Mesenchymal stem cell (in vitro differentiated cells and primary cell): ENCODE measurements at regions not wholly inside any gene's neighbourhood (a gene's known extent, or its start where the extent isn't known, plus 50 kb on each side); places are given as distances from the start of the nearest gene placed in this dataset.

Experiments used
- DNase-seq: peaks from one replicate; pipeline ENCODE4 v3.0.0-alpha.2; 2013
- H2AFZ ChIP-seq: one replicate; pipeline ENCODE4 v1.6.1; 2013; ENCODE audit warnings: low read depth, mild to moderate bottlenecking, control low read depth, inconsistent platforms, low read length, moderate library complexity
- H2AK5ac ChIP-seq: 2 replicates; pipeline ENCODE4 v1.6.1; 2013; ENCODE audit warnings: low read length, moderate library complexity, mild to moderate bottlenecking, inconsistent platforms; ENCODE audit not compliant: severe bottlenecking
- H2BK120ac ChIP-seq: one replicate; pipeline ENCODE4 v1.6.1; 2013; ENCODE audit warnings: low read depth, mild to moderate bottlenecking, inconsistent platforms, low read length, moderate library complexity
- H2BK12ac ChIP-seq, 2 experiments: one replicate each; pipeline ENCODE4 v1.6.1; 2013; ENCODE audit warnings: inconsistent platforms in 2 of 2, low read length in 2 of 2, mild to moderate bottlenecking in 2 of 2, moderate library complexity in 2 of 2, control low read depth in 1 of 2
- H2BK15ac ChIP-seq: one replicate; pipeline ENCODE4 v1.6.1; 2013; ENCODE audit warnings: mild to moderate bottlenecking, low read depth, inconsistent platforms; ENCODE audit not compliant: poor library complexity, severe bottlenecking
- H2BK5ac ChIP-seq: 2 replicates; pipeline ENCODE4 v1.6.1; 2013; ENCODE audit warnings: low read depth, mild to moderate bottlenecking, low read length, control low read depth, inconsistent platforms; ENCODE audit not compliant: poor library complexity, severe bottlenecking
- H3K14ac ChIP-seq, 2 experiments: one replicate each; pipeline ENCODE4 v1.6.1; 2013; ENCODE audit warnings: inconsistent platforms in 2 of 2, low read length in 2 of 2, control low read depth in 1 of 2, mild to moderate bottlenecking in 1 of 2, moderate library complexity in 1 of 2
- H3K18ac ChIP-seq, 2 experiments: one replicate each; pipeline ENCODE4 v1.6.1; 2013; ENCODE audit warnings: inconsistent platforms in 2 of 2, low read length in 2 of 2, control low read depth in 1 of 2, low read depth in 1 of 2, mild to moderate bottlenecking in 1 of 2
- H3K23ac ChIP-seq, 2 experiments: one replicate each; pipeline ENCODE4 v1.6.1; 2013; ENCODE audit warnings: inconsistent platforms in 2 of 2, low read length in 2 of 2, mild to moderate bottlenecking in 2 of 2, moderate library complexity in 2 of 2, control low read depth in 1 of 2
- H3K27ac ChIP-seq: 2 replicates; pipeline ENCODE4 v1.5.1; 2013; ENCODE audit warnings: mild to moderate bottlenecking, moderate library complexity, low read length, control low read depth, inconsistent platforms; ENCODE audit not compliant: poor library complexity, severe bottlenecking
- H3K27me3 ChIP-seq, 2 experiments: 2 replicates each; pipeline versions ENCODE4 v1.6.1 to v1.7.0; 2013; ENCODE audit warnings: low read length in 2 of 2, mild to moderate bottlenecking in 2 of 2, moderate library complexity in 2 of 2, control low read depth in 1 of 2, inconsistent platforms in 1 of 2; ENCODE audit not compliant: control insufficient read depth in 1 of 2, insufficient read depth in 1 of 2
- H3K36me3 ChIP-seq, 2 experiments: 2 replicates each; pipeline versions ENCODE4 v1.6.1 to v1.7.0; 2013; ENCODE audit warnings: low read length in 2 of 2, control low read depth in 1 of 2, inconsistent platforms in 1 of 2, low read depth in 1 of 2, mild to moderate bottlenecking in 1 of 2; ENCODE audit not compliant: insufficient read depth in 2 of 2, control insufficient read depth in 1 of 2
- H3K4ac ChIP-seq, 2 experiments: one replicate each; pipeline ENCODE4 v1.6.1; 2013; ENCODE audit warnings: inconsistent platforms in 2 of 2, low read length in 2 of 2, mild to moderate bottlenecking in 2 of 2, moderate library complexity in 2 of 2, control low read depth in 1 of 2, low read depth in 1 of 2
- H3K4me1 ChIP-seq: 2 replicates; pipeline ENCODE4 v1.6.1; 2013; ENCODE audit warnings: low read depth, low read length, control low read depth; ENCODE audit not compliant: control insufficient read depth, insufficient read depth
- H3K4me2 ChIP-seq: 2 replicates; pipeline ENCODE4 v1.6.1; 2013; ENCODE audit warnings: low read length, mild to moderate bottlenecking, inconsistent platforms; ENCODE audit not compliant: poor library complexity, severe bottlenecking
- H3K4me3 ChIP-seq, 2 experiments: 2 replicates each; pipeline versions ENCODE4 v1.5.1 to v1.7.0; 2013; ENCODE audit warnings: low read length in 2 of 2, mild to moderate bottlenecking in 2 of 2, control low read depth in 1 of 2, low read depth in 1 of 2; ENCODE audit not compliant: insufficient read depth in 1 of 2
- H3K79me1 ChIP-seq: replicated peaks from 2 replicates; pipeline ENCODE4 v1.6.1; 2013; ENCODE audit warnings: mild to moderate bottlenecking, control low read depth, low read length, inconsistent platforms; ENCODE audit not compliant: poor library complexity, severe bottlenecking
- H3K9ac ChIP-seq: 2 replicates; pipeline ENCODE4 v1.7.0; 2013; ENCODE audit warnings: mild to moderate bottlenecking, low read length, moderate library complexity
- H3K9me3 ChIP-seq: 2 replicates; pipeline ENCODE4 v1.7.0; 2013; ENCODE audit warnings: mild to moderate bottlenecking, low read length; ENCODE audit not compliant: control insufficient read depth
- H4K8ac ChIP-seq: one replicate; pipeline ENCODE4 v1.6.1; 2013; ENCODE audit warnings: inconsistent platforms, mild to moderate bottlenecking, low read length, moderate library complexity
- H4K91ac ChIP-seq: one replicate; pipeline ENCODE4 v1.6.1; 2013; ENCODE audit warnings: mild to moderate bottlenecking, low read length, inconsistent platforms
- WGBS: methylation state at CpG from one replicate; pipeline ENCODE4 v1.1.7; 2013; ENCODE audit warnings: mixed read lengths; 5-methylcytosine and 5-hydroxymethylcytosine counted together

DNA sequence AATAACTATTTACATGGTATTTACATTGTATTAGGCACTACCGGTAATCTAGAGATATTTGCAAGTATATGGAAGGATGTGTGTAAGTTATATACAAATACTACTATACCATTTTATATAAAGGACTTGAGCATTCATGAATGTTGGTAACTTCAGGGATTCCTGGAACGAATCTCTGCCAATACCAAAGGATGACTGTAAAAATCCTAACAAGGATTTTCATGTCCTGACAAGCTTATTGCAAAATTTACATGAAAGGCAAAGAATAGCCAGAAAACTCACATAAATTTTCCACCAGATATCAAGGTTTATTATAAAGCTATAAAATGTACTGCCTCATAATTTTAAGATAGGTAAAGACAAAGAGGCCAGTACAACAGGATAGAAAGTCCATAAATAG, 325.2 kb upstream of the NRIP1 start:
- Histone ChIP-seq H3K18ac (no peak overlapping the region), H2BK120ac (no peak overlapping the region), H3K36me3 (no peaks in the 10 kb centered on the region), H3K23ac (no peak overlapping the region), H3K27ac (no peak overlapping the region), H4K91ac (no peak overlapping the region), H3K4ac (no peak overlapping the region), H2AFZ (no peak overlapping the region), H2BK12ac (no peak overlapping the region), H2BK15ac (no peak overlapping the region), H4K8ac (no peak overlapping the region), H3K79me1 (no peaks in the 10 kb centered on the region), H2BK5ac (no peak overlapping the region), H3K9ac (no peak overlapping the region), H3K27me3 (no peaks in the 10 kb centered on the region), H3K4me1 (no peaks in the 10 kb centered on the region), H2AK5ac (no peak overlapping the region), H3K4me3 (no peak overlapping the region), H3K9me3 (peaks cover 7% of the 10 kb centered on the region), H3K4me2 (no peak overlapping the region), H3K14ac (no peak overlapping the region)
- WGBS: 79% methylated on average over 1 of the region's 2 CpGs
- no peak for DNase-seq

DNA sequence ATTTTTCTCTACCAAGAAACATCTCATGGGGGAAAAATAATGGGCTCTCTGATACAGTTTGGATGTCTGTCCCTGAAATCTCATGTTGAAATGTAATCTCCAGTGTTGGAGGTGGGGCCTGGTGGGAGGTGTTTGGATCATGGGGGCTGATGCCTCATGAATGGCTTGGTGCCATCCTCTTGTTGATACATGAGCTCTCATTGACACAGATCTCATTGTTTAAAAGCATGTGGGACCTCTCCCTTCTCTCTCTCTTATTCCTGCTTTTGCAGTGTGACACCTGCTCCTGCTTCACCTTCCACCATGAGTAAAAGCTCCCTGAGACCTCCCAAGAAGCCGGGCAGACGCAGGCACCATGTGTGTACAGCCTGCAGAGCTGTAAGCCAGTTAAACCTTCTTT, 332.5 kb upstream of the NRIP1 start:
- Histone ChIP-seq H3K14ac (no peak overlapping the region), H2AFZ (no peak overlapping the region), H4K8ac (no peak overlapping the region), H3K9me3 (no peaks in the 10 kb centered on the region), H4K91ac (no peak overlapping the region), H3K4me2 (no peak overlapping the region), H3K27ac (no peak overlapping the region), H3K79me1 (no peaks in the 10 kb centered on the region), H2BK12ac (no peak overlapping the region), H3K4ac (no peak overlapping the region), H3K27me3 (no peaks in the 10 kb centered on the region), H3K36me3 (no peaks in the 10 kb centered on the region), H2BK15ac (no peak overlapping the region), H3K9ac (no peak overlapping the region), H2BK120ac (no peak overlapping the region), H2BK5ac (no peak overlapping the region), H3K4me1 (no peaks in the 10 kb centered on the region), H3K23ac (no peak overlapping the region), H3K18ac (no peak overlapping the region), H2AK5ac (no peak overlapping the region), H3K4me3 (no peak overlapping the region)
- WGBS: 69% methylated on average over 2 of the region's 2 CpGs
- no peak for DNase-seq

DNA sequence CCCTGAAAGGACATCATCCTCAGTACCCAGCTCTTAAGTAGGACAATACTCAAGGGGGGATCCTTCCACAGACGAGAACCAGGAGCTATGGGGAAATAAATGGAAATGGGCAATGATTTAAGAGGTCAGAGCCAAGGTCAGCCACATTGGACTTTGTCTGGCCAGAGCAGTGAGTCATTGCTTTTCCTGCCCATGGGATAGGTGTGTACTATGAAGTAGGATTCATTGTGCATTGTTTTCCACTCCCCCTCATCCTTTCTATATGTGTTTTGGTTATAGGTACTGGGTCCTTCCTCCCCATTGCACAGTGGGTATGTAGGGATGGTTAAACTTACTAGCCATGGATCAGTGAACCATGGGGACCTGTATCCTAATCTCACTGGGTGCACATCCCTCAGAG, 328.9 kb upstream of the USP25 start:
- Histone ChIP-seq H2AK5ac (no peak overlapping the region), H2BK15ac (no peak overlapping the region), H3K4me3 (no peak overlapping the region), H2BK120ac (no peak overlapping the region), H3K9ac (no peak overlapping the region), H2BK12ac (no peak overlapping the region), H3K4me1 (no peaks in the 10 kb centered on the region), H3K27ac (no peak overlapping the region), H4K91ac (no peak overlapping the region), H4K8ac (no peak overlapping the region), H3K4ac (no peak overlapping the region), H2AFZ (no peak overlapping the region), H3K4me2 (no peak overlapping the region), H3K14ac (peak overlapping the region in 1 of 2 experiments; percentile 19), H3K18ac (no peak overlapping the region), H3K79me1 (no peaks in the 10 kb centered on the region), H3K23ac (no peak overlapping the region), H3K27me3 (no peaks in the 10 kb centered on the region), H3K9me3 (peaks cover 5% of the 10 kb centered on the region), H3K36me3 (no peaks in the 10 kb centered on the region), H2BK5ac (no peak overlapping the region)
- no peak for DNase-seq
- WGBS: 50% methylated on average over 1 of the region's 1 CpG

DNA sequence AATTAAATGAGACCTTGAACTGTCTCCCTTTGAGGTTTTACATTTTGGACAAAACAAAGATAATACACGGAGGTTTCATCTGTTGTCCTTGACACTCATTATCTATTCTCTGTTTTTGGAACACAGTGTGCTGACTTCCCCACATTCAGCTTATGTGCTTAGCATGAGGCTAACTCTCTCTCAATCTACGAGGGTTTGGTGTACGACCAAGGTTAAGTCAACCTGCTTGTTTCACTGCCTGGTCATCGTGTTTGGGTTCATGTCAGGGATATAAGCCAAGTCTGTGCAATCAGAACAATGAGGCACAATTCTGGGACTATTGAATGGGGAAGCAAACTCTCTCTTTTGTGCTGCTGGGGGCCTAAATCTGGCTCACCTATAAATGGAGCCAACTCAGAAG, 328.5 kb upstream of the USP25 start:
- Histone ChIP-seq H3K4ac (no peak overlapping the region), H3K9me3 (peaks cover 5% of the 10 kb centered on the region), H3K14ac (no peak overlapping the region), H2BK120ac (no peak overlapping the region), H3K4me3 (no peak overlapping the region), H3K79me1 (no peaks in the 10 kb centered on the region), H3K4me1 (no peaks in the 10 kb centered on the region), H4K8ac (no peak overlapping the region), H3K18ac (no peak overlapping the region), H2AFZ (no peak overlapping the region), H3K4me2 (no peak overlapping the region), H3K9ac (no peak overlapping the region), H3K27ac (no peak overlapping the region), H3K27me3 (no peaks in the 10 kb centered on the region), H3K23ac (no peak overlapping the region), H4K91ac (no peak overlapping the region), H2BK12ac (no peak overlapping the region), H2AK5ac (no peak overlapping the region), H2BK5ac (no peak overlapping the region), H3K36me3 (no peaks in the 10 kb centered on the region), H2BK15ac (no peak overlapping the region)
- no peak for DNase-seq
- WGBS: 86% methylated on average over 4 of the region's 4 CpGs
